Neural progenitor cell (in vitro differentiated cells): ENCODE measurements at regions not wholly inside any gene's neighbourhood (a gene's known extent, or its start where the extent isn't known, plus 50 kb on each side); places are given as distances from the start of the nearest gene placed in this dataset.

Source experiments
- EZH2 ChIP-seq: fragments of 200-600 bp; sonication (generic); IDR thresholded peaks from 2 replicates; pipeline ENCODE4 v1.6.1; 2017; ENCODE audit warnings: antibody characterized with exemption, mild to moderate bottlenecking, moderate library complexity
- EZH2phosphoT487 ChIP-seq: fragments of 200-600 bp; sonication (generic); IDR thresholded peaks from 2 replicates; pipeline ENCODE4 v1.6.1; 2017; ENCODE audit warnings: antibody characterized with exemption
- TF ChIP-seq, protein P1 (sequence below): fragments of 200-600 bp; sonication (generic); IDR thresholded peaks from 2 replicates; pipeline ENCODE4 v1.5.1; 2017; ENCODE audit warnings: antibody characterized with exemption, mild to moderate bottlenecking

DNA sequence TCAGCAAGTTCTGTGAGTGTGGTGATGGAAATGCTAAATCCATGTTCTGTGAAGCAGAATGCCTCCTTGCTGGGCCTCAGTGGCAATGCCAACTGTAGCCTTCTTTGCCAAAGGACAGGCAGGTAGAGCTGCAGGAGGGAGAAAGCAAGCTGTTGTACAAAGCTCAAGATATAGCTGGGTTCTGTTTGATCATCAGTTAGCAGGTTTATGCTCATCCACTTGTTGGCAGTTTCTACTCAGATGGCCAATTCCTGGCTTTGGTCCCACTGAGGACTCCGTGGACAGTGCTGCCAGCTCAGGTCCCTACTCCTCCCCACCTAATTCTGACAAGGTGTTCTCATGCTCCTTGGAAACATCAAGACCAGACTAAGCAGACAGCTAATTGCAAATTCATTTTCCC lies 65.1 kb downstream of the PRSS23 start:
- TF ChIP-seq, protein P1, sequence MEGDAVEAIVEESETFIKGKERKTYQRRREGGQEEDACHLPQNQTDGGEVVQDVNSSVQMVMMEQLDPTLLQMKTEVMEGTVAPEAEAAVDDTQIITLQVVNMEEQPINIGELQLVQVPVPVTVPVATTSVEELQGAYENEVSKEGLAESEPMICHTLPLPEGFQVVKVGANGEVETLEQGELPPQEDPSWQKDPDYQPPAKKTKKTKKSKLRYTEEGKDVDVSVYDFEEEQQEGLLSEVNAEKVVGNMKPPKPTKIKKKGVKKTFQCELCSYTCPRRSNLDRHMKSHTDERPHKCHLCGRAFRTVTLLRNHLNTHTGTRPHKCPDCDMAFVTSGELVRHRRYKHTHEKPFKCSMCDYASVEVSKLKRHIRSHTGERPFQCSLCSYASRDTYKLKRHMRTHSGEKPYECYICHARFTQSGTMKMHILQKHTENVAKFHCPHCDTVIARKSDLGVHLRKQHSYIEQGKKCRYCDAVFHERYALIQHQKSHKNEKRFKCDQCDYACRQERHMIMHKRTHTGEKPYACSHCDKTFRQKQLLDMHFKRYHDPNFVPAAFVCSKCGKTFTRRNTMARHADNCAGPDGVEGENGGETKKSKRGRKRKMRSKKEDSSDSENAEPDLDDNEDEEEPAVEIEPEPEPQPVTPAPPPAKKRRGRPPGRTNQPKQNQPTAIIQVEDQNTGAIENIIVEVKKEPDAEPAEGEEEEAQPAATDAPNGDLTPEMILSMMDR: no peak
- TF ChIP-seq EZH2: no peak
- no peak for TF ChIP-seq EZH2phosphoT487
